ENCODE measurements at regions not wholly inside any gene's neighbourhood (a gene's known extent, or its start where the extent isn't known, plus 50 kb on each side); places are given as distances from the start of the nearest gene placed in this dataset.

GRCh38 chr16:47977802-47978201 lies 178.0 kb downstream of the ABCC12 start:
- TF ChIP-seq EZH2 (IDR thresholded peaks at IDR 0.05; ENCODE audit: low read length) (no peak), CTCF (optimal IDR thresholded peaks at IDR 0.05 in 1 of 3, IDR thresholded peaks at IDR 0.05 in 1 of 3, conservative IDR thresholded peaks at IDR 0.05 in 1 of 3; ENCODE audit: extremely low read depth in 1 of 3, insufficient read depth in 2 of 3, low read length in 3 of 3) (no peak)
